Superior temporal gyrus (tissue), 1 donor: ENCODE measurements at regions not wholly inside any gene's neighbourhood (a gene's known extent, or its start where the extent isn't known, plus 50 kb on each side); places are given as distances from the start of the nearest gene placed in this dataset.
"Not testable (repeated sequence)": the region's sequence is repeated elsewhere in the genome, so short reads cannot be mapped to it uniquely, and the experiment has no call there.

Experiments
- DNase-seq: peaks from one replicate; pipeline ENCODE4 v3.0.0-alpha.2; 2016; ENCODE audit errors: extremely low spot score

DNA sequence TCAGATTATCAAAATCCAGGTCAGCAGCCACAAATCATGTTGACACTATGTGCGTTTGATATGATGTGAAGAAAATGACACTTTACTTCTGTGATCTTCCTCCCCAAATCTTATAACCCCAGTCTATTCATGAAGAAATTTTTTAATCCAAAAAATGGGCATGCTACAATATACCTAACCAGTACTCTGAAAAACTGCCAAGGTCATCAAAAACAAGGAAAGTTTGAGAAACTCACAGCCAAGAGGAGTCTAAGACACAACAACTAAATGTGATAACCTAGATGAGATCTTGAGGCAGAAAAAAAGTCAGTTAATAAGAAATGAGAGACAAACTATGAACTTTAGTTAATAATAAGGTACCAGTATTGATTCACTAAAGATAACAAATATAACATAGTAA is 200.6 kb upstream of the IRAK1BP1 start:
- DNase-seq: no peak

DNA sequence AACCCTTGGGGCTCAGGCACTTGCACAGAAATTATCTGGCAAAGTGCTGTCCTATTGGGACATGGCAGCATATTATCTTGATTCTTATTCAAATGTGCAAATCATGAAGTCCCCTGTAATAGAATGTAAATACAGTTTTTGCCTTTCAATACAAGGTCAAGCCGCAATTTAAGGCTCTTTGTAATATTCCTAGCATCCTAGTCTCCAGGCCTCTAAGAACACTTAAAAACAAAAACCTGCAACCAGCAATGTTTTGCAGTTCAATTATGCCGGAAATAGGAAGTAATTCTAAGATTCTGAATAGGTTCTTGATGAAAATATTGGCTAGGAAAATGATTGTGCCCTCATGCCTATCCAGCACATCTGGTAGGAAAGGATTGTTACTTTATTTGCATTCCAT is 197.2 kb upstream of the IRAK1BP1 start:
- DNase-seq: no peak

DNA sequence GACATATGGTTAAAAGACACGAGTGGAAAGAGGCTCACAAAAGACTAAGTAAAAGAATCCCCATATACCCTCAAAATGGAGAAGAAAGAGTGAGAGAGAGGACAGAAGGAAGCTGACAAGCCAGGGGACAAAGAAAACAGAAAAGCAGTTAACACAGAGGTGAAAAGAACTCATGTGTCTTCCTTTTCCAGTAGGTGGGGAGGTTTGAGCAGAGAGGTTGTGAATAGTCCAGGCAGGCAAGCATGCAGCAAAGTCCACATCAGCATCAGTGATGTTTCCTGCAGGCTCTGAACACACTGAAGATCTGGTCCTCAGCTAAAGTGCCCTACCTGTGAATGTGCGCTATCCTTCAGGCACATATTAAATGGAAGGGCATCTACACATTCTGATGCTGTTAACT is 196.5 kb upstream of the IRAK1BP1 start:
- DNase-seq: no peak

DNA sequence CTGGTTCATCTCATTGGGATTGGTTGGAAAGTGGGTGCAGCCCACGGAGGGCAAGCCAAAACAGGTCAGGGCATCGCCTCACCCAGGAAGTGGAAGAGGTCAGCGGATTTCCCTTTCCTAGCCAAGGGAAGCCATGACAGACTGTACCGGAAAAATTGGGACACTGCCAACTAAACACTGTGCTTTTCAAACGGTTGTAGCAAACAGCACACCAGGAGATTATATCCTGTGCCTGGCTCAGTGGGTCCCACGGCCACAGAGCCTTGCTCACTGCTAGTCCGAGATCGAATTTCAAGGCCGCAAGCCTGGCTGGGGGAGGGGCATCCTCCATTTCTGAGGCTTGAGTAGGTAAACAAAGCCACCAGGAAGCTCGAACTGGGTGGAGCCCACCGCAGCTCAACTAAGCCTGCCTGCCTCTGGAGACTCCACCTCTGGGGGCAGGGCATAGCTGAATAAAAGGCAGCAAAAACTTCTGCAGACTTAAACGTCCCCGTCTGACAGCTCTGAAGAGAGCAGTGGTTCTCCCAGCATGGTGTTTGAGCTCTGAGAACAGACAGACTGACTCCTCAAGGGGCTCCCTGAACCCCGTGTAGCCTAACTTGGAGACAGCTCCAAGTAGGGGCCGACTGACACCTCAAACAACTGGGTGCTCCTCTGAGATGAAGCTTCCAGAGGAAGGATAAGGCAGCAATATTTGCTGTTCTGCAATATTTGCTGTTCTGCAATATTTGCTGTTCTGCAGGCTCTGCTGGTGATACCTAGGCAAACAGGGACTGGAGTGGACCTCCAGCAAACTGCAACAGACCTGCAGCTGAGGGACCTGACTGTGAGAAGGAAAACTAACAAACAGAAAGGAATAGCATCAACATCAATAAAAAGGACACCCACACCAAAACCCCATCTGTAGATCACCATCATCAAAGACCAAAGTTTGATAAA is 191.0 kb upstream of the IRAK1BP1 start:
- DNase-seq: not testable (repeated sequence)

DNA sequence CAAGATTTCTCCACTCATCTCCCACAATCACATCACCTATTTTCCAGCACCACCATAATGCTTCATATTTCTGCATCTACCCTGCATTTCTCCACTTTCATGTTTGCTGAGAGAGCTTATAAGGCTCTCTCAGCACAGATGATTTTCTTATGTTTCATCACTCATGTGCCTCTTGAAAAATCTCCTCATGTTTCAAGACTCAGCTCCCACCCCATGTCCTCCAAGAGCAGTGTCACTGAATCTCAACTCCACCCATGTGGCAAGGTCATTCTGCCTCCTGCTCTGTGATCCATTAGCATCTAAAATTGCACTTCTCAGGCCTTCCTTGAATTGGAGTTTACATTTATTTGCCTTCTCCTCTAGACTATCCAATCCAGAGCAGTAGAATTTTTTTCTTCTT is 178.7 kb upstream of the IRAK1BP1 start:
- DNase-seq: no peak

DNA sequence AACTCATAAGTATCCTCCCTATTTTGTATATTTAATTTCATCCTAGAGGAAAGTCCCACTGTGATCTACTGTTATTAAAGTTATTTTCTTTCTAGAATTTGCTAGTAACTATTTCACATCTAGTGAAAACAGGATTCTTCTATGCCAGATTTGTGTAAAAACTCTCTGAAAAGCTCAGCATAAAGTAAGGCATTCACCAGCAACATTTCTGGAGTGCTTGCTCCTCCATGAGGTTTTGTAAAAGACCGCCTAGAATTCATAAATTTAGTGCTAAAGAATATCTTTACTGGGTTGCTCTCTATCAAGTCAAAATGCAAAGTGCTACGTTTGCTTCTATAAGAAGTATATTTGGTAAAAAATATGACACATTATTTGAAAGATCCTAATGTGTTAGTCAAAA is 173.5 kb upstream of the IRAK1BP1 start:
- DNase-seq: no peak

DNA sequence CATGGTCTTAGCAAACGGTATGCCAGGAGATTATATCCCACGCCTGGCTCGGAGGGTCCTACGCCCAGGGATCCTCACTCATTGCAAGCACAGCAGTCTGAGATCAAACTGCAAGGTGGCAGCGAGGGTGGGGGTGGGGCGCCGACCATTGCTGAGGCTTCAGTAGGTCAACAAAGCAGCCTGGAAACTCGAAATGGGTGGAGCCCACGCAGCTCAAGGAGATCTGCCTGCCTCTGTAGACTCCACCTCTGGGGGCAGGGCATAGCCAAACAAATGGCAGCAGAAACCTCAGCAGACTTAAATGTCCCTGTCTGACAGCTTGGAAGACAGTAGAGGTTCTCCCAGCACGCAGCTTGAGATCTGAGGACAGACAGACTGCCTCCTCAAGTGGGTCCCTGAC is 172.7 kb upstream of the IRAK1BP1 start:
- not testable (repeated sequence) for DNase-seq

DNA sequence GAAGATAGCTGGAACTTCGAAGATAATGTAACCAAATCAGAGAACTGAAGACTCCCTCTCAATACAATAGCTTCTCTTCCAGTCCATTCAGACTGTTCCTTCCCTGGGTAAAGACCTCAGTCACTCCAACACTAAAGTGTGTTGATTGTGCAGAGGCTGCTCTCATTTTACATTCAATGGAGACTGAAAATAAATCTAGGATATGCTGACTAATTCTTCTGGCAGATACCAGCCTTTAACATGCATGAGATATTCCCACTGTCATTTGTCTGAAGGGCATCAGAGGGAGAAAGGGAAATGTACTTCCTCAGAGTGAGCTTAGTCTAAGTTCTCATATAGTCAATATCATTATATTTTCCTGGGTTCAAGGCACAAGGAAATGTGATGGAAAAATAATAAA is 166.4 kb upstream of the IRAK1BP1 start:
- no peak for DNase-seq

DNA sequence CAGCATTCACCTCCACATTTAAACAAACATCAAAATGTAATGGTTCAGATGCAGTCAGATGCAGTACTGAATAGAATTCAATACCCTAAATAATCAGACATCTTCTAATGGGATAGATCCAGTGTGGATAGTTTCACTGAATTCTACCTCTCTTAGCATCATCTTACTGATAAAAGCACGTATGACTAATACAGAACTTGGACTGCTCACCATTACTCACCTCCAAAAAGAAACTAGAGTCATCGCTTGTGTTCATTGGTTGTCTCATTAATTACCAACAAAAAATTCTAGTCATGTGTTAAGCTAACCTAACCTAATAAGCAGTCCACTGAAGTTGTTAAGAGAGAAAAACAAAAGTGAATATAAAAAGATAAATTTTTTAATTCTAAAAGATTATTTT is 165.9 kb upstream of the IRAK1BP1 start:
- no peak for DNase-seq

DNA sequence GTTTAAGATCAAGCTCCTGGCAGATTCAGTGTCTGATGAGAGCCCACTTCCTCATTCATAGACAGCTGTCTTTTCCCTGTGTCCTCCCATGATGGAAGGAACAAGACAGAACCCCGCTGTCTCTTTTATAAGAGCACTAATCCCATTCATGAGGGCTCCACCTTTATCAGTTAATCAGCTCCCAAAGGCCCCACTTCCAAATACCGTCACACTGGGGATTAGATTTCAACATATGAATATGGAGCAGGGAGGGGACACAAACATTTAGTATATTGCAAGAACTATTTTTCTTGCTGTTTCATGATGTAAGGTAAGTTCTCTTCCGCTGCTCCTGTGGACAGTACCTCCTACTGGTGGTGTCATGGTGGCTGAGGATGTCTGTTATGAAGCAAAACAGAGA is 158.3 kb upstream of the IRAK1BP1 start:
- no peak for DNase-seq

DNA sequence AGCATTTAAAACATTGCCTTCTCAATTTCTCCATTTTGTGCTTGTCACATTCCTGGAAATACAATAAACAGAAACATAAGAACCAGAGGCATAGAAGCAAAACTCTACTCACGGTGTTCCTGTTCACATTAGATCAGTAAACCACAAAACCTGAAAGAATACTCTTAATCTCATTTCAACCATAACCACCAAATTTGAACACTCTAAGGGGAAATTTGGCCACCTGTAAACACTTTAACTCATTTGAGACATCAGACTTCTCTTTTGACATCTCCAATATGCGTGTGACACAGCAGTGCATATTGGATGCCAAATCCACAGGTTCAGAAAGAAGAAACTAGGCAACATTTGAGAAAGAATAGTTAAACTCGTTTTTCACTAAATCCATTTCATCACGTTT is 153.8 kb upstream of the IRAK1BP1 start:
- no peak for DNase-seq

DNA sequence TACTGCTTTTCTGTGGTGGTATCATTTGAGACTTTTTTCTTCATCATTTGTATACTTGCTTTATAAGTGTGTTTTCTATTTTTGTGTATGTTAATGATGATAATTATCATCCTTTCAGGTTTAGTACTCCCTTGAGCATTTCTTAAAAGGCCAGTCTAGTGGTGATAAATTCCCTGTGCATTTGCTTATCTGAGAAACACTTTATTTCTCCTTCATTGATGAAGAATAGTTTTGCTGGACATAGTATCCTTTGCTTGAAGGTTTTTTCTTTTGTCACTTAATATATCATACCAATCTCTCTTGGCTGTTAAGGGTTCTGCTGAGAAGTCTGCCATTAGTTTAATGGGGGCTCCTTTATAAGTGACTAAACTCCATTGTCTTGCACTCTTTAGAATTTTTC is 123.2 kb upstream of the IRAK1BP1 start:
- no peak for DNase-seq

DNA sequence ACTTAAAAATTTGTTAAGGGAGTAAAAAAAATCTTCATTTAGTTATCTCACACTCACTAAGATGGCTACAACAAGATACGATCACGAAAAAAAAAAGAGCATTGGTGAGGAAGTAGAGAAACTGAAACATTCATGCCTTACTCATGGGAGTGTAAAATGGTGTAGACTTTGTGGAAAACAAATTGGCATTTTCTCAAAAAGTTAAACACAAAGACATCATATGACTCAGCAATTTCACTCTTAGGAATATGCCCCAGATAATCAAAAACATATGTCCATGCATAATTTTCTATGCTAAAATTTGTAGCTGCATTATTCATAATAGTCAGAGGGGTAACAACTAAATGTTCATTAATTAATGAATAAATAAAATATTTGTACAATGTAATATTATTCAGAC is 120.9 kb upstream of the IRAK1BP1 start:
- no peak for DNase-seq

DNA sequence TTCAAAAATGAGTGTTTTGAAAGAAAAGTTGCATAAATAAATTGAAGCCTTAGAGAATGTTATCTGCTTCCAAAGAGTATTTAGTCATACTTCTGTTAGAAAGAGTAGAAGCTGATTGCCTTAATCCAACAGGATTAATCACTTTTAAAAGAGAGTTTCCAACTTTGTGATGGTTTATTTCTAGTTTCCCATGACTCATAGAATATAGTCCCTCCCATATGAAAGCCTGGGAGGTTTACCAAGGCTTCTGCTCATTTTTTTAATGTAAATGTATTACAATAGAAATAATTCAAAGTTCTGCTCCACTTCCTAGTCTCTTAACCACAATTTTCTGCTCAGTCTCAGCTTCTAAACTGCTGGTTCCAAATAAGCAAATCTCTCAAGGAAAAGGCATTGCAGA is 118.0 kb upstream of the IRAK1BP1 start:
- DNase-seq: no peak

DNA sequence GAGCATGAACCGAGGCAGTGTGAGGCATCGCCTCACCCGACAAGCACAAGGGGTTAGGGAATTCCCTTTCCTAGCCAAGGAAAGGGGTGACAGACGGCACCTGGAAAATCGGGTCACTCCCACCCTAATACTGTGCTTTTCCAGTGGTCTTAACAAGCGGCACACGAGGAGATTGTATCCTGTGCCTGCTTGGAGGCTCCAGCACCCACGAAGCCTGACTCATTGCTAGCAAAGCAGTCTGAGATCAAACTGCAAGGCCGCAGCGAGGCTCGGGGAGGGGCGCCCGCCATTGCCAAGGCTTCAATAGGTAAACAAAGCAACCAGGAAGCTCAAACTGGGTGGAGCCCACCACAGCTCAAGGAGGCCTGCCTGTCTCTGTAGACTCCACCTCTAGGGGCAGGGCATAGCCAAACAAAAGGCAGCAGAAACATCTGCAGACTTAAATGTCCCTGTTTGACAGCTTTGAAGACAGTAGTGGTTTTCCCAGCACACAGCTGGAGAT is 109.0 kb upstream of the IRAK1BP1 start:
- DNase-seq: not testable (repeated sequence)

DNA sequence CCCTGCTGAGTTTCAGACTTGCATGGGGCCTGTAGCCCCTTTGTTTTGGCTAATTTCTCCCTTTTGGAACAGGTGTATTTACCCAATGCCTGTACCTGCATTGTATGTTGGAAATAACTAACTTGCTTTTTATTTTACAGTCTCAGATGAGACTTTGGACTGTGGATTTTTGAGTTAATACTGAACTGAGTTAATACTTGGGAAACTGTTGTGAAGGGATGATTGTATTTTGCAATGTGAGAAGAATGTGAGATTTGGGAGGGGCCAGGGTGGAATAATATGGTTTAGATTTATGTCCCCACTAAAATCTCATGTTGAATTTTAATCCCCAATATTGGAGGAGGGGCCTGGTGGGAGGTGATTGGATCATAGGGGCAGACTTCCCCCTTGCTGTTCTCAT is 99.1 kb upstream of the IRAK1BP1 start:
- DNase-seq: no peak

DNA sequence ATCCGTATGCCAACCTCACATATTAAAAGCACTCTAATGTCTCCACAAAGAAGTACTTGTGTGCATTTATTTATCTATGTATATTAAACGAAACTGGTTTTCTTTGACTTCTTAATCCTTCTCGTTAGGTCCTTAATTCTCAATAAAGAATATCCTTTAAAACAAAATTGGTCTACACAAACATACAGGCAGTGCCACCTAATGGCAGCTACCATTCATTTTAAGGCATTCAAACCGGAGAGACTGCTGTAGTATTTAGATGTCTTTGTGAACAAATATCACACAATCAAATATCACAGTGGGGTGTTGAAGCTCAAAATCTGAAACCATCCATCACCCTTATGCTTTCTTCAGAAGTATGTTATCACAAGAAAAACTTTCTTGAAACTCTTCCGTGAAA is 96.6 kb upstream of the IRAK1BP1 start:
- DNase-seq: no peak

DNA sequence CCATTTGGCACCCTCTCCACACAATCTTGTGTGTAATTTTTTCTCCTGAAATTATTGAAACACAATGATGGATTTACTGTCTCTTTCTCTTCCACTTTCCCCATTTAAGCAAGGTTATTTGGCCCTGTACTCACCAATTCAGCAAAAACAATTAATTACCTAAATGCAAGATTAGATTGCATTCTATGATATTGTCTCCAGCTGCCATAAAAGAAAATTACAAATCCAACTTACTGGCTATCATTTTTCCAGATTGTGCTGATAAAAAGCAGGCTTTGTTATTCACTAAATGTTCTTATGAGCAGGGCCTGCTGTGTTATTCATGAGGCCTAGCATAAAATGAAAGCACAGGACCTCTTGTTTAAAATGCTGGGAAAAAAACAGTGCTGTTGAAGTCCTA is 95.8 kb upstream of the IRAK1BP1 start:
- no peak for DNase-seq

DNA sequence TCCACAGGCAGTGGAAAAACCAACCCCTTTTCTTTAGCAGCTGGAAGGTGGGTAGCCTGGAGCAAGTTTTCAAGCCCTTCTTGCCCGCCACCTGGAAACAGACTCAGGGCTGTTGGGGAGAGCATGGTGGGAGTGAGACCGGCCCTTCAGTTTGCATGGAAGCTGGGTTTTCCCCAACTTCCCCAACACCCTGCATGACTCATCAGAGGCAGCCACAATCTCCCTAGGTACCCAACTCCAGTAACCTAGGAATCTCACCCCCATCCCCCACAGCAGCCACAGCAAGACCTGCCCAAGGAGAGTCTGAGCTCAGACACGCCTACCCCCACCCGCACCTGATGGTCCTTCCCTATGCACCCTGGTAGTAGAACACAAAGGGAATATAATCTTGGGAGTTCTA is 86.3 kb upstream of the IRAK1BP1 start:
- DNase-seq: no peak

DNA sequence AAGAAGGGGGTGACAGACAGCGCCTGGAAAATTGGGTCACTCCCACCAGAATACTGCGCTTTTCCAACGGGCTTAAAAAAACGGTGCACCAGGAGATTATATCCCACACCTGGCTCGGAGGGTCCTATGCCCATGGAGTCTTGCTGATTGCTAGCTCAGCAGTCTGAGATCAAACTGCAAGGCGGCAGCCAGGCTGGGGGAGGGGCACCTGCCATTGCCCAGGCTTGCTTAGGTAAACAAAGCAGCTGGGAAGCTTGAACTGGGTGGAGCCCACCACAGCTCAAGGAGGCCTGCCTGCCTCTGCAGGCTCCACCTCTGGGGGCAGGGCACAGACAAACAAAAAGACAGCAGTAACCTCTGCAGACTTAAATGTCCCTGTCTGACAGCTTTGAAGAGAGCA is 84.0 kb upstream of the IRAK1BP1 start:
- DNase-seq: not testable (repeated sequence)

DNA sequence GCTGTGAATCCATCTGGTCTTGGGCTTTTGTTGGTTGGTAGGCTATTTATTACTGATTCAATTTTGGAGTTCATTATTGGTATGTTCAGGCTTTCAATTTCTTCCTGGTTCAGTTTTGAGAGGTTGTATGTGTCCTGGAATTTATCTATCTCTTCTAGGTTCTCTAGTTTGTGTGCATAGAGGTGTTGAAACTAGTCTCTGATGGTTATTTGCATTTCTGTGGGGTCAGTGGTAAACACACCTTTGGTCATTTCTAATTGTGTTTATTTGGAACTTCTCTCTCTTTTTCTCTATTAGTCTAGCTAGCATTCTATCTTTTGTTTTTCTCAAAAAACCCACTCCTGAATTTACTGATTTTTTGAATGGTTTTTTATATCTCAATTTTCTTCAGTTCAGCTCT is 70.1 kb upstream of the IRAK1BP1 start:
- DNase-seq: no peak

DNA sequence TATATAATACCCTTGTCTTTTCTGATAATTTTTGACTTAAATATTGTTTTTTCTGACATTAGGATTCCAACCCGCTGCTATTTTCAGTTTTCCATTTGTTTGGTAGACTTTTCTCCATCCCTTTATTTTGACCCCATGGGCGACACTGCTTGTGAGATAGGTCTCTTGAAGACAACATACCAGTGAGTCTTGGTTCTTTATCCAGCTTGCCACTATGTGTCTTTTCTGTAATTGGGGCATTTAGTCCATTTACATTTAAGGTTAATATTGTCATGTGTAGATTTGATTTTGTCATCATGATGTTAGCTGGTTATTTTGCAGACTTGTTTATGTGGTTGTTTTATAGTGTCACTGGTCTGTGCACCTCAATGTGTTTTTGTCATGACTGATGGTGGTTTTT is 67.7 kb upstream of the IRAK1BP1 start:
- no peak for DNase-seq

DNA sequence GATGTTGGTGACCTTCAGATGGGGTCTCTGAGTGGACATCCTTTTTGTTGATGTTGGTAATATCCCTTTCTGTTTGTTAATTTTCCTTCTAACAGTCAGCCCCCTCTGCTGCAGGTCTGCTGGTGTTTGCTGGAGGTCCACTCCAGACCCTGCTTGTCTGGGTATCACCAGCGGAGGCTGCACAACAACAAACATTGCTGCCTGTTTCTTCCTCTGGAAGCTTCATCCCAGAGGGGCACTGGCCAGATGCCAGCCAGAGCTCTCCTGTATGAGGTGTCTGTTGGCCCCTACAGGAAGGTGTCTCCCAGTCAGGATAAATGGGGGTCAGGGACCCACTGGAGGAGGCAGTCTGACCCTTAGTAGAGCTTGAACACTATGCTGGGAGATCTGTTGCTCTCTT is 60.6 kb upstream of the IRAK1BP1 start:
- DNase-seq: not testable (repeated sequence)
